ENCODE measurements at regions not wholly inside any gene's neighbourhood (a gene's known extent, or its start where the extent isn't known, plus 50 kb on each side); places are given as distances from the start of the nearest gene placed in this dataset.
"Not testable (repeated sequence)": the region's sequence is repeated elsewhere in the genome, so short reads cannot be mapped to it uniquely, and the experiment has no call there.

DNA sequence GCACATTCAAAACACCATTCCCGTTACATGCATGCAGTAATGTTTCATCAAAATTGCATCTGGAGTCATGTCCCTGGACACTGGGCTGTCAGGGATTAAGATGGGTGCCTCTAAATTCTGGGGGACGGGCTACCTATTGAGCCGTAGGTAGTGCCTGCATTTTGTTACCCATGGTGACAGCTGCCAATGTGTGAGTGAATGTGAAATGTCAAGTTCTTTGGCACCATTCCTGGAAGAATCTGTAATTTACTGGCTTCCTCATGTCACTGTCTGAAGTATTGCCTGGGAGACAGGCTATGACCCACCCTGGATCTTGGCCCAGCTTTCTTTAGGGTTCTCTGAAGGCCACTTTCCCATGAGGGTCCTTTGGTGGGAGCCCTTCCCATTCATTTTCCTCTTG, 266.1 kb downstream of the TSHZ3 start:
- DNase-seq, result no peak

DNA sequence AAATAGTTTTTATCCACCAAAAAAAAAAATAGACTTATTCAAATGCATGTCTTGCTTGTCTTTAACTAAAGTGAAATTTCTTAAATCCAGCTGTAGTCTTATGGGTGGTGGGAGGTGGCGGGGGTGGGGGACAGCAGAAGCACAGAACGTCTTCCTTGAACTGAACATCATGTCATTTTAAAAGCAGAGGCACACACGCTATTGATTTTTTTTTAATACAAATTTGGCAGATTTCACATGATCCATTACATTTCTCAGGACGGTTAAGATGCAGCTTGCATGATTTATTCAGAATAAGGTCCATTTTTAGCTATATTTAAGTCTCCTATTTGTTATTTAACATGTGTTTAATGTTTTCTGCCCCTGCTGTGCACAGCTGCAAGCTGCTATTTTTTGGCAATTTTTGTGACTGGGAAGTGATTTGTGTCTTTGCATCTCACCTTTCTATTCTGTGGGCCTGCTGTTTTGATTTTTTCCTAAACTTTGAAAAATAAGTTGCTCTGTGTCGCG, 274.0 kb downstream of the TSHZ3 start:
- DNase-seq, result no peak

DNA sequence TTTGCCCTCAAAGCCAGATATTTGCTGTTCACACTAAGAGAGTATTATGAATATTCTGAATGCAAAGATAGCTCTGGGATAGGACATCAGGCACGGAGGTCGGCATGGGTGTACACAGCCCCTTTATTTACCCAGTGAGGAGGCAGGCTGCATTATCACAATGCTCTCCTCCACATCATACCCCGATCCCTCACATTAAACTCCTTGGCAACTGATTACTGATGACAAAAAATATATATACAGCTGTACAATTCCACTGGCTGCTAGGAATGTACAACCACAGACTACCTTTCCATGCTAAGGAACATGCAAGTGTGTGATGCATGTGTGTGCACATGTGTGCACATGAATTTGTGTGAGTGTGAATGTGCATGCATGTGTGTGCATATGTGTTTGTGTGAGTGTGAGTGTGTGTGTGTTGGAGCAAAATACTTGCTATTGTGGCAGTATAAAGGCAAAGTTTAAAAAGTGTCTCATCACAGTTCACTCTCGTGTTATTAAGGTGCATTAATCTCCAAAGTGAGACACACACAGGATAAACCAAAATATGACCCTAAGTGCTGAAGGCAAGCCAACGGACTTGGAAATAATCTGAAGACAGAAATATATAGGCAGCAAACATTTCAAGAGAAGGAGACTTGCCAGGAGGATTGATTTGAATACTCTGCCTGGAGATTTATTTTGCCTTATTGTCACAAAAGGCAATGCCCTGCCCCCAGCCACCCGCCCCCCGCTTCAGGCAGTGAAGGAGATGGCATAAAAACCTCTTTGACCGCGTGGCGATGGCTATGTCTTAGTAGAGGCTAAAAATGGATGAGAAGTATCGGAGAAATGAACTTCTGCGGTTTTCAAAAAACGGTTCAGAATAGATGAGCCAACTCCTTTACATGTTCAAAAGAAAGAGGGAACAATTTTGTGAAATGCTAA, 274.8 kb downstream of the TSHZ3 start:
- no peak for DNase-seq

DNA sequence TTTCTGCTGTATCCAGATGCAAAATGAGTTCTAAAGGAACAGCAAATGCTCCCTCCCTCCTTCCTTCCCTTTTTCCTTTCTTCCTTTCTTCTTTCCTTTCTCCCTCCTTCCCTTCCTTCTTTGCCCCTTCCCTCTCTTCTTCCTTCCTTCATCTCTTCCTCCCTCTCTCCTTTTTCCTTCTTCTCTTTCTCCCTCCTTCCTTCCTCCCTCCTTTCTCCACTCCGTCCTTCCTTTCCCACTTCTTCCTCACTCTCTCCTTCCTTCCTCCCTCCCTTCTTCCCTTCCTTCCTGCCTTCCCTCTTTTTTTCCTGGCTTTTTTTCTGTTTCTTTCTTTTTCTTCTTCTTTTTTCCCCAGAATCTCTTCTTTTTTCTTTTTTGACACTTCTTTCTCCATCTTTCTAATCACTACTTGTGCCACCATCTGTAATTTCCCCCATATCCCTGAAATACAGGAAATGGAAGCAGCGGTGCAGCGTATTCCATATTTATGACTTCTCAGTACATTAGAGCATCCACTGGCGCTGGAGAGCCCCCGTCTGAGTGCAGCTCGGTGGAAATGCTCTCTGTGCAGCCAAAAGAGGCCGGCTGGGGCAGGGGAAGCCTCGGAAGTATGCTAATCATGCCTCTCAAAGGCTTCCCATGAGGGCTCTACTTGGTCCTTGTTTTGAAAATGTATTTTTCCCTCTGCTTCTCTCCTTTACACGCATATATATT, 275.6 kb downstream of the TSHZ3 start:
- DNase-seq, result no peak

DNA sequence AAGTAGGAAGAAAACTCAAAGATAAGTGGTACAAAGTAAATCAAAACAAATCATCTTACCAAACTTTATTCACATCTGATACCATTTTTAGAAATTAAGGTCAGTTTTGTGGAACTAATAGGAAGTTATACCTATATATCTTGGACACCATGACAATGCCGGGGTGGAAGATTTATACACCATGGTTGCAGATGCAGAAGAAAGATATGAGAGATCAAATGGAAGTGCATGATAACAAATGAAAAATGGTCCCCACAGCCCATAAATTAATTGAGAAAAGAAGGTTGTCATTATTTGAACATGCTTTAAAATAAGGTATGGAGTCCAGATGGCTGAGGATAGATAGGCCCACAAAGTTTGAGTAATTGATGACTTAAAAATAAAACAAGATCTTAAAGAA, 276.8 kb downstream of the TSHZ3 start:
- DNase-seq, result no peak

DNA sequence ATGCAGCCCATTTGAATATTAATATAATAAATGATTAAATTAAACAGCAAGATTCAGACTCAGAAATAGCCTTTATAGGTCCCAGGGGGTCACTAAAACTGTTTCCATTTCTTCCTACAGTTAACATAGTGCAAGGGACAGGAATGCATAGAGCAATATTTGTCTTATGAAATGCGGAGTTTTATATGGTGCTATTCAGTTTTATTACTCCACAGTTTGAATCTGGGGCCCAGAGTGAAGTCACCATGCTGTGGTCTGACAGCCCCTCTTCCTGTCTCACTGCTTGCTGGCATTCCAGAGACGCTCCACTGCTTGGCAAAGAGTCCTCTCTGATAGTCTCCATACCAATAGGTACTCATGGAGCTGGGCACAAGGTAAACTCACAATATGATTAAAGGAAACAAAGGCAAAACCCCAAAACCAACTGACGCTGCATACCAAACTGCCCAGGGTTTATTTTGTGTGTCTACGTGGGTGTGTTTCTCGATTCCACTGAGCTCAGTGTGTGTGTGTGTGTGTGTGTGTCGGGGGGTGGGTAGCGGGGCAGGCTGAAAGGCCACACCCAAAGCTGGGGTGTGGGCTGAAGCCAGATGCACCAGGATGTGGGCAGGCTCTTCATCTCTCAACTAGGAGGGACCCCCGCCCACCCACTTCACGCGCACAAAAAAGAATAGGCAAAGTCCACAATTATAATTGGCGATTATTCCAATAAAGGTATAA, 277.9 kb downstream of the TSHZ3 start:
- no peak for DNase-seq

DNA sequence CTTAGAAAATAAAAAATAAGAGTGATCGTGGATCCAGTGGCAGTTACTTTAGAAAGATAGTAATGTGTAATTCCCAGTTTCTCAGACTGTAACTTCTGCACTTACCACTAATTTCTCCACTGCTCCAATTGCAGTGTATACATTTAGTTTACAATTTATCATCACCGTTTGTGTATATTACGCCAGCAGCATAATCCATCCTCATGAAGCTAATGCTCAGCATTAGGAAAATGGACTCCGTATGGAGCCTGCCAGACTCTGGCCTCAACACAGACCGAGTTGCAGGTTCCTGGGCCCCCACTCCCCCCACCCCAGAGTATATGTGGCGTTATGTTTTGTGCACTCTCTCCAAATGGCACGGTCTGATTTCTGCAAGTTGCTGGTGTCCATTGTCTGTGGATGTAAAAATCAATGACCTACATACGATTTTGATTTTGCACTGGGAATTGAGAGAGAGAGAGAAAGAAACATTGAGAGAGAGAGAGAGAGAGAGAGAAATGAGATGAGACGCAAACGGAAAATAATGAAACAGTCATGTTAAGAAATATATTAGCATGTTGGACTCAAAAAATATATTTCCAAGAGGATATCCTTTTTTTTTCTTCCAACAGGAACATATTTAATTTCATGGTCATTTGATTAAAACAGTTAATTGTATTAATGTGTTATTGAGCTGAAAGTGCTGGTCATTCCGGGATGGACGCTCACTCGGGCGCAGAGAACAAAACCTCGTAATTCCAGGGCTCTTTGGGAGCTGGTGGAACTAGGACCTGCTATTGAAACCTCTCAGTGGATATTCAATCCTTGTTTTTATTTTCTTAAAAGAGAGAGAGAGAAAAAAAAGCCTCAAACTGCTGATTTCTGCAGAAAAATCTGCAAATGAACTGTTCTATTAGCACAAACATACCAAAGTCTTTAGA, 278.8 kb downstream of the TSHZ3 start:
- DNase-seq, result no peak

DNA sequence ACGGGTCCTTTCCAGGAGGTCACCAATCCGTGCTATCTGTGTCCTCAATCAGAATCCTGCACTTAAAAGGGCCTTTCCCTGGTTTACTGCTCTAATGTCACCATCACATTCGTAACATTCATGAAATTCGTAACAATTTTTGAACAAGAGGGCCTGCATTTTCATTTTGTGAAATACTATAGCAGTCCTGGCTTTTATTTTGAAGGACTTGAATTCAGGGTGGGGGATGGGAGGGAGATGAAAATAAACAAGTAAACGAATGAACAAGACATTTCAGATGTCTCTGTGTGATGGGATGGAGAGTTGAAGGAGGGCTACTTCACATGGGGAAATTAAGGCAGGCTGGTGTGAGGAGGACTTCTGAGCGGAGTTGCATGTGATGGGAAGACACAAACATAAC, 281.0 kb downstream of the TSHZ3 start:
- no peak for DNase-seq

DNA sequence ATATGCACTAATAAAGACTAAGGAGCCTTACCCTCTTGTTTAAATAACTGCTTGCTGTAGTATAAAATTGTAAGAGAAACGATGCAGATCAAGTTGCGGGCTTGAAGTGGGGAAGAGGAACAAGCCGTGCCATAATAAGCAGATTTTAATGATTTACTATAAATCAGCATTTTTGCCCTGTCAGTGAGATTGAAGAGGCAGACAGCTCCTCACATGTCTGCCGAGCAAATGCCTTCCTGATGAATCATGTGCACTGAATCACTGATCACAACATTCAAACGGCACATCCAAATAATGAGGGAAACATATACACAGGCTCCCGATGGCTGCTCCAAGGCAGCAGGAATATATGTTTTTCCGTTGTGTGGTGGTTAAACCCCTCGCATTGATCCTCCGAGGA, 282.9 kb downstream of the TSHZ3 start:
- no peak for DNase-seq

DNA sequence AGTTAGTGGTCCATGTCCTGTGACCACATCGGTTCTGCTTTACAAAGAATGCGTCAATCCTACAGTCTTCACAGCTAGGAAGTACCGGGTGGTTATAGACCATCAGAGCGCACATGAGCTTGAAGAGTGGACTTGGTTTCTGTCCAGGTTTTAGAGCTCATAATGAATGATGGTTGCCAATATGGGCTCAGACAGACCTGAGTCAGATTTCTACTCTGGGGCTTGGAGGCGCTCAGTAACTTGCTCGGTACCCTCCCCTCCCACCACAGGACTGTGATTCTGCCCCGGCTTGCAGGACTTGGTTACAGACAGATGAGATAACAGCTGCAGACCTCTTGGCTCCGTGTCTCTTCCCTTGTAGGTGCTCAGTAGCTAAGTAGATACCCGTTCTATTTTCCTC, 284.7 kb downstream of the TSHZ3 start:
- no peak for DNase-seq

DNA sequence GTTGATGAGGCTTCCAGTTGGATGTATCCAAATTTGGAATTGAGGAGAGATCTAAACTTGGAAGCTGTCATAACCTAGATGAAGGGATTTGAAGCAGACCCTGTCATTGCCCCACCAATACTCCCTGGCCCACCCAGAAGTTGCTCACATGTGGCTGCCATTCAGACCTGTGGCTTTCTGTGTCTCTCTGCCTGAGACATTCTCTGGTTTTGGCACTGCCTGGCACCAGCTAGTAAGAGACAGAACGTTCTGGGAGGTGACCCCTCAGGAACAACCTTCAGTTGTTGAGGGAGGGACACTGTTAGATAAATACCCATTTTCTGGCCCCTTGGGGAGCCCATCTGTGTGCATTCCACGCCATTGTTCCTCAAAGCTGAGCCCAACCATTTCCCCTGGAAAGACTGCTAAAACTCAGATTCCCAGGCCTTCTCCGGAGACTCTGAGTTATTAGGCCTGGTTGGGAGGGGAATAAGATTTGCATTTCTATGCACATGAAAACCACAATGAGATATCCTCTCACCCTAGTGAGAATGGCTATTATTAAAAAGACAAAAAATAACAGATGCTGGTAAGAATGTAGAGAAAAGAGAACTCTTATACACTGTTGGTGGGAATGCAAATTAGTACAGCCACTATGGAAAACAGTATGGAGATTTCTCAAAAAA, 290.4 kb downstream of the TSHZ3 start:
- no peak for DNase-seq

DNA sequence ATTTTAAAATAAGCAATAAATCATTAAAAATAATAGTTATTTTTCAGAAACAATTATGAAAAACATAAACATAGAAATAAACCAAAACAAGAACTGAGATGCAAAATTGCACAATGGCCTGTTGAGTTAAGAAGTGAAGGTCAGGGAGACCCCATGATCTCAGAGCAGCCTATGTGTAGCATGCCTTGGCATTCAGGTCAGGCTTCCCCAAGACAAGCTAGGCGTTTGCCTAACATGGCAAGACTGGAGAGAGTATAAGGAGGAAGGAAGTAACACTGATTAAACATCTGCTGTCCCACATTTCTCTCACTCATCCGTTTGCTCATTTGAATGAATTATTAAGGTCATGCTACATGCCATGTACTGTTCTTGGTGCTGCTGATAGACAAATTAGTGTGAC, 291.8 kb downstream of the TSHZ3 start:
- no peak for DNase-seq

DNA sequence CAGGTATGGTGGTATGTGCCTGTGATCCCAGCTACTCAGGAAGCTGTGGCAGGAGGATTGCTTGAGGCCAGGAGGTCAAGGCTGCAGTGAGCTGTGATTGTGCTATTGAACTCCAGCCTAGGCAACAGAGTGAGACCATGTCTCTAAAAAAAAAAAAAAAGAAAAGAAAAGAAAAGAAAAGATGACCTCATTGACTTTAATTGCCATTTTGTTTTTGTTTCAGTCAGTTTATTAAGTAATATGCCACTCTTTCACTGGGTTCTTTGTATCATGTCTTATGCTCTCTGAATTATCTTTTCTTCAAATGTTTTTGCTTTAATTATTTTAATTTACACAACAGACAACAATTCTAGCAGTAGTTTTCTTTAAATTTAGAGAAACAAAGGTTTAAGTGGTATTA, 293.8 kb downstream of the TSHZ3 start:
- no peak for DNase-seq

DNA sequence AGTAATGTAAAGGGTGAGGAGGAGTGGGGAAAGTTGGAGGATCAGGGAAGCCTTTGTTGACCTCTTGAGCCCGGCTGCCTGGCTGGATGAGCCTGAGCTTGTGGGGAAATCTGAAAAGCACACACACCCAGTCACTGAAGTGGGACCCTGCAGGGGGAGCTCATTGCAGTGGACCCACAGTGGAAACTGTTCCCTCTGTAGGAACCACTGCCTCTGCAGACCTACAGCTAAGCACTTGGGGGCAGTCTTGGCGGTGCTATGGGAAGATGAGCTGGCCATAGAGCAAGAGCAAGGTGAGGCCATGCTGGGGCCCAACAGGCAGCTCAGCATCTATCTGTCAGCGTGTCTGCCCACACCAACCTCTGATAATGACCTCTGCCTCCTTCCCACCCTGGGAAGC, 294.8 kb downstream of the TSHZ3 start:
- DNase-seq, result no peak

DNA sequence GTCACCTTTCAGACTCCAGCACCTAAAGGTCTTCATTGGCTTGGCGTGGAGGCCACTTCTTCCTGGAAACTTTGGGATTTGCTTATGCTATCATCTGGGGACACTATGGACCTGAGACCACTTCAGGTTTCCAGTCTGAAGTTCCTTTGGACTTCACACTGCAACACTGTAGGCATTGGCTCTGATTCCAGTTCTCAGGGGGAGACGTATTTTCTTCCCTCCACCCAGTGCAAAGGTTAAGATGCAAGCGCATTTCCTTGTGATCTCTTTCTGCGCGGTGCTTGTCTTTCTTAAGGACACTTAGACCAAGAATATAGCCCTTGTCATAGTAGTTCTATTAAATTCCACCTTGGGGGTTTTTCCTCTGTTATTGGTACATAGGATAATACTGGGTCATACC, 299.8 kb downstream of the TSHZ3 start:
- no peak for DNase-seq

DNA sequence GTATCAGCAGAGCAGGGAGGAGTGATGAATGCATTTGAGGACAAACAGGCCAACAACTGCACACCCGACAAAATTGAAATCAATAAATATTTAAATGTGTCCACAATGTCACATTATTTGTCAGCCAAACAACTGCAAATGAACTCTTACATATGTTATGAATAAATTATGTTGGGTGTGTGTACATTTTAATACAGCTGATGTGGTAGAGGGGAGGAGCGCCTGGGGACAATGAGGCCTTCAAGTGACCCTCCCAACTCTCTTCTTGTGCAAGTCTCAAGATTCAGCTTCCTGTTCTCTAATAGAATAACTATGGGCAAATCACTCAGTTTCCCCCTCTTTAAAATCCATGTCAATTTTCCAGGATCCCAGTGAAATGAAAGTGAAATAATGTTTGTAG, 303.2 kb downstream of the TSHZ3 start:
- no peak for DNase-seq

DNA sequence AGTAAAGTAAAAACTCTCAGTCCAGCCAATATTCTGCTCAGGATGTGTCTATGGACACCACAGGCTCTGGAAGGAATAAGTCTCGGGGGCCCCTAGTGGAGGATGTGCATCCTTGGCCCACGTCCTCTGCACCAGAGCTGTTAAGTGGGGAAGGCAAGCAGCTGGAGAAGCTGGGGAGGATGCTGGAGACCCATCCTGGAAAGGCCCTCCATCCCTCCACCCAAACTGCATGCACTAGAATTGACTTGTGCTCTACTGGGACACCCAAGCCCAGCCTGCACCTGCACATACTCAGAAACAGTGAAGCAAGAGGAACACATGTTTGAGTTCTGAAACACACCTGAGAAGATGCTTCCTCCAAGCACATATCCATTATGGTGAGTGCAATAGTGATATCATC, 307.8 kb downstream of the TSHZ3 start:
- no peak for DNase-seq

DNA sequence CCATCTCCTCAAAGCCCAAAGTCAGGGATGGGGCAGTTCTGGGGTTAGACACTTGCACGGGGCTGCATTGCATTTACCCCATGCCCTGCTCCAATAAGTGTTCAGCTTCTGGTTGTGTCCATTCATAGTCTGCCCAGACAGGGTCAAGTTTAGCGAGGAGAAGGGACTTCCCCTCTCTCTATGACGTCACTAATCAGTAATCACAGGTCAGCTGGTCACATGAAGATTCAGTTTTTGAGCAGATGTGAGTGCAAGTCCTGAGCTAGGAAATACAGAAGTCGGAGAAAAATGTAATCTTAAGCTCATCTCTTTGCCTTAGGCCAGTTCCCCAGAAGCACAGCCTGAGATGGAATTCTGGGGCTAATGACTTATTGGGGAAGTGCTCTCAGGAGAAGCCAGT, 310.1 kb downstream of the TSHZ3 start:
- DNase-seq, result no peak

DNA sequence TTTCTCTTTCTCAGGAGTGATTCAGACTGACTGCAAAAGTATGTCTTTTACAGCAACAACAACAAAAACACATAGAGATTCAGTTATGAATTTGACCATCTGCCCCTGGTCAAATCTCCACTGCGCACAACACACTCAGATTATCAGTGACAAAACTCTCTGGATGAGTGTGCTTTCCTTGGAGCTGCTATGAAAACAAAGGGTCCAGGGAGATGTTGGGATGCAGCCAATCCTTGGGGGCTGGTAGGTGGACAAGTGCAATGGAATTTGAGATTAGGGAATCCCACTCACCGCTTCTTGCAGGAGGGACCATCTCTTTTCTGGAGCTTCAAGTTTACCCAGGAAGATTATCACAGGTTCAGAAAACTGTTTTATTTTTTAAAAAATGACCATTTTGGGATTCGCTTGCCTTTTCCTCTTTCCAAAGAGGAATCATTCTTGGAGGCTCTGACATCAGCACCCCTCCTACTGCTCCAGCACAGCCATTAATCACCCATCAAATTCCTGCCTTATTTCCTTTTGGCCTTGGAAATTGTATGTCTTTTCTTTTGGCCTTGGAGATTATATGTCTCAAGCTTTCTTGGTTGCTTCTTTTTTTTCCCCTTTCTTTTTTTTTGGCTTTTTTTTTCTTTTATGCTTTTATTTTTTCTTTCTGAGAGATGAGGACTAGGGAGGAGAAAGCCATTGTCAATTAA, 311.8 kb downstream of the TSHZ3 start:
- DNase-seq, result no peak

DNA sequence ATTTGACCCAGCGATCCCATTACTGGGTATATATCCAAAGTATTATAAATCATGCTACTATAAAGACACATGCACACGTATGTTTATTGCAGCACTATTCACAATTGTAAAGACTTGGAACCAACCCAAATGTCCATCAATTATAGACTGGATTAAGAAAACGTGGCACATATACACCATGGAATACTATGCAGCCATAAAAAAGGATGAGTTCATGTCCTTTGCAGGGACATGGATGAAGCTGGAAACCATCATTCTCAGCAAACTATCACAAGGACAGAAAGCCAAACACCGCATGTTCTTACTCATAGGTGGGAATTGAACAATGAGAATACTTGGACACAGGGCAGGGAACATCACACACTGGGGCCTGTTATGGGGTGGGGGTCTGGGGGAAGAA, 317.8 kb downstream of the TSHZ3 start:
- not testable (repeated sequence) for DNase-seq

DNA sequence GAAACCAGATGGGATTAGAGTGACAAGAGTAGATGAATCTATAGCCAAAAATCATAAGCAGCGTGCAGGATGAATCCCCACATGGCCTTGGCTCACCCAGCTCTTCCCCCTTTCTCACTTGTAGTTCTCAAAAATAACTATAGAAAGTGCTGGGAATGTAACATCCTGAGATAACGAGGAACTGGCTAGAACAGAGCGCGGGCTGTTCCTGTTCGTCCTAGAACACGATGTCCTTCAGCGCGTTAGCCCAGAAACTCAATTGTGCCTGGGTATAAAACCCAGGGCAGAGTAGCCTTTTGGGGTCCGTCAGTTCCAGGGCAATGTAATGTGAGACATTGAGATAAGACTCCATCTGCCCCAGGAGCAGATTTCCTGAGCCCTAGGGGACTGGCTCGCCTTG, 326.2 kb downstream of the TSHZ3 start:
- no peak for DNase-seq

Data from NCI-H1417 (cell line).